ENCODE measurements at regions not wholly inside any gene's neighbourhood (a gene's known extent, or its start where the extent isn't known, plus 50 kb on each side); places are given as distances from the start of the nearest gene placed in this dataset.

DNA sequence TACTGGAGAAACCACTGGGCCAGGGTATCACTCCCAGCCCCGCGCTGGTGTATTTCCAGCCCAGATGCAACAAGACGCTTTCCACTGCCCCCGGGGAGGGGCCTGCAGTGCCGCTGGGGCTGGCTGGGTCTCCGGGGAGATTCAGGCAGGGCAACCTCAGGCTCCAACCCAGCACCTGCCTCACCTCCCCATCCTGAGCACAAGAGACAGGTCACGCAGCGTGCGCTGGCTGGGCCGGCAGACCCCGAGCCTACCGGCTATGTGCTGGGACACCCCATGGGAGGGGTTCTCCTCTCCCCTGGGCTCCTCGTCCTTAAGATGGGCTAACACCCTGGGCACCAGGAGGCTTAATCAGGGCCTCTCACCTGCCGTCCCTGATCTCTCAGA, 80.9 kb downstream of the RFLNA start:
- no peak overlapping the region for H3K27ac Mint-ChIP-seq
- no peak for TF ChIP-seq CTCF (IDR thresholded peaks at IDR 0.05)

GRCh38 chr12:124375141-124375788, 80.4 kb downstream of the RFLNA start:
- Histone ChIP-seq H3K36me3 (ENCODE audit: control insufficient read depth, insufficient read depth, low read length) (peaks cover 43% of the 10 kb centered on the region), H3K4me3 (ENCODE audit: low read length) (no peak overlapping the region), H3K27me3 (ENCODE audit: control insufficient read depth, insufficient read depth, low read length) (no peaks in the 10 kb centered on the region), H3K4me1 (ENCODE audit: control insufficient read depth, insufficient read depth, low read length) (peaks cover under 1% of the 10 kb centered on the region), H3K27ac (ENCODE audit: low read length) (no peak overlapping the region), H3K9me3 (ENCODE audit: control insufficient read depth, insufficient read depth, low read length) (no peaks in the 10 kb centered on the region)
- no peaks in the 10 kb centered on the region for H3K27me3 Mint-ChIP-seq (ENCODE audit: low read depth in 2 of 2)
- DNase-seq (no peak), ATAC-seq (no peak)
- no peak for TF ChIP-seq CTCF (IDR thresholded peaks at IDR 0.05)
- H3K36me3 Mint-ChIP-seq, result no peaks in the 10 kb centered on the region
- H3K4me1 Mint-ChIP-seq, result peaks cover 0 to 4% of the 10 kb centered on the region in 2 donors
- H3K9me3 Mint-ChIP-seq, result no peaks in the 10 kb centered on the region
- H3K4me3 Mint-ChIP-seq, result no peak overlapping the region
- intact Hi-C loops (cut with micrococcal nuclease), result no loop called here
- no peak overlapping the region for H3K27ac Mint-ChIP-seq
- 97% methylated on average over 11 of the region's 11 CpGs for WGBS (ENCODE audit: insufficient coverage)

More for the DNA sequence above, 80.9 kb downstream of the RFLNA start:
- Histone ChIP-seq H3K4me1 (ENCODE audit: control insufficient read depth, insufficient read depth, low read length) (peaks cover 5% of the 10 kb centered on the region), H3K27ac (ENCODE audit: low read length) (no peak overlapping the region), H3K9me3 (ENCODE audit: control insufficient read depth, insufficient read depth, low read length) (no peaks in the 10 kb centered on the region), H3K36me3 (ENCODE audit: control insufficient read depth, insufficient read depth, low read length) (peaks cover 41% of the 10 kb centered on the region), H3K4me3 (ENCODE audit: low read length) (no peak overlapping the region), H3K27me3 (ENCODE audit: control insufficient read depth, insufficient read depth, low read length) (no peaks in the 10 kb centered on the region)
- DNase-seq (no peak), ATAC-seq (no peak)
- H3K36me3 Mint-ChIP-seq, result no peaks in the 10 kb centered on the region
- H3K4me3 Mint-ChIP-seq, result no peak overlapping the region
- H3K4me1 Mint-ChIP-seq, result peaks cover 0 to 4% of the 10 kb centered on the region in 2 donors
- H3K9me3 Mint-ChIP-seq, result no peaks in the 10 kb centered on the region
- 94% methylated on average over 14 of the region's 14 CpGs for WGBS (ENCODE audit: insufficient coverage)
- H3K27me3 Mint-ChIP-seq (ENCODE audit: low read depth in 2 of 2), result no peaks in the 10 kb centered on the region
- intact Hi-C loops (cut with micrococcal nuclease), result no loop called here

GRCh38 chr12:124374567-124374966, 79.7 kb downstream of the RFLNA start:
- intact Hi-C loops (cut with micrococcal nuclease), result no loop called here

More at GRCh38 chr12:124374567-124374966, 79.7 kb downstream of the RFLNA start:
- Mint-ChIP-seq H3K27me3 (ENCODE audit: low read depth in 2 of 2) (no peaks in the 10 kb centered on the region), H3K36me3 (no peaks in the 10 kb centered on the region), H3K9me3 (no peaks in the 10 kb centered on the region), H3K4me3 (no peak overlapping the region), H3K4me1 (peaks cover 0 to 4% of the 10 kb centered on the region in 2 donors), H3K27ac (no peak overlapping the region)
- no peak for TF ChIP-seq CTCF (IDR thresholded peaks at IDR 0.05)
- no peak overlapping the region for H3K27ac ChIP-seq (ENCODE audit: low read length)
- H3K9me3 ChIP-seq (ENCODE audit: control insufficient read depth, insufficient read depth, low read length), result no peaks in the 10 kb centered on the region
- no peak overlapping the region for H3K4me3 ChIP-seq (ENCODE audit: low read length)
- peaks cover 39% of the 10 kb centered on the region for H3K36me3 ChIP-seq (ENCODE audit: control insufficient read depth, insufficient read depth, low read length)
- H3K4me1 ChIP-seq (ENCODE audit: control insufficient read depth, insufficient read depth, low read length), result no peaks in the 10 kb centered on the region
- no peak for DNase-seq
- 76% methylated on average over 5 of the region's 5 CpGs for WGBS (ENCODE audit: insufficient coverage)
- ATAC-seq, result no peak
- H3K27me3 ChIP-seq (ENCODE audit: control insufficient read depth, insufficient read depth, low read length), result no peaks in the 10 kb centered on the region
